IMR-90 (cell line): ENCODE measurements at regions not wholly inside any gene's neighbourhood (a gene's known extent, or its start where the extent isn't known, plus 50 kb on each side); places are given as distances from the start of the nearest gene placed in this dataset.

Source experiments
- BHLHE40 ChIP-seq: fragments of 150-350 bp; IDR thresholded peaks from 2 replicates; pipeline ENCODE4 v1.6.1; 2016; ENCODE audit warnings: mild to moderate bottlenecking, low read depth, low read length
- CEBPB ChIP-seq: IDR thresholded peaks from 2 replicates; pipeline ENCODE4 v1.6.1; 2012; ENCODE audit warnings: low read depth, low read length, improper control_type of control experiment
- CHD1 ChIP-seq: IDR thresholded peaks from 2 replicates; pipeline ENCODE4 v1.6.1; 2012; ENCODE audit warnings: low read depth, low read length, improper control_type of control experiment
- FOS ChIP-seq: fragments of 150-350 bp; IDR thresholded peaks from 2 replicates; pipeline ENCODE4 v1.6.1; 2016; ENCODE audit warnings: low read depth, low read length
- MXI1 ChIP-seq: IDR thresholded peaks from 2 replicates; pipeline ENCODE4 v1.6.1; 2012; ENCODE audit warnings: low read depth, mild to moderate bottlenecking, low read length, moderate library complexity, borderline replicate concordance
- POLR2A ChIP-seq: IDR thresholded peaks from 2 replicates; pipeline ENCODE4 v1.6.1; 2012; ENCODE audit warnings: mild to moderate bottlenecking, low read depth, low read length
- RFX5 ChIP-seq: IDR thresholded peaks from 2 replicates; pipeline ENCODE4 v1.8.0; 2012; ENCODE audit warnings: low read depth, mild to moderate bottlenecking, low read length, moderate library complexity
- TF ChIP-seq, protein P1 (sequence below): conservative IDR thresholded peaks from 2 replicates; pipeline ENCODE4 v1.5.1; 2012; ENCODE audit warnings: mild to moderate bottlenecking, low read depth, low read length, improper control_type of control experiment

DNA sequence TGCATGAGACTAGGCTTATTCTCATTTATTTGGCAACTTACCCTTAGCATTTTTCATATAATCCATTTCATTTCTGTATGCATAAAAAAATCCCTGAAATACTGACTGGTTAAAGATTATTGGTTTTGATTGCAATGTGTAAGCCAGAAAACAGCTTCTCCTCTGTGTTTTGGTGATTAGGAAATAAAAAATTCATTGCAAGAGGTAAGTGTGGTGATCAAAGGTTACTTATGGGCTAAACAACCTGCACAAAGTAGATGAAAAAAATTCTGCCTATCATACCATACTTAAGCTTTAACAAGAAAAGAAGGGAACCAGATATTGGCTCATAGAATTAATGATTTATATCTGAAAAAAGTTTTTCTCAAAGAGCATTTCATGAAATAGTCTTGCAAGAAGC lies 64.0 kb upstream of the TMEM168 start:
- TF ChIP-seq, protein P1, sequence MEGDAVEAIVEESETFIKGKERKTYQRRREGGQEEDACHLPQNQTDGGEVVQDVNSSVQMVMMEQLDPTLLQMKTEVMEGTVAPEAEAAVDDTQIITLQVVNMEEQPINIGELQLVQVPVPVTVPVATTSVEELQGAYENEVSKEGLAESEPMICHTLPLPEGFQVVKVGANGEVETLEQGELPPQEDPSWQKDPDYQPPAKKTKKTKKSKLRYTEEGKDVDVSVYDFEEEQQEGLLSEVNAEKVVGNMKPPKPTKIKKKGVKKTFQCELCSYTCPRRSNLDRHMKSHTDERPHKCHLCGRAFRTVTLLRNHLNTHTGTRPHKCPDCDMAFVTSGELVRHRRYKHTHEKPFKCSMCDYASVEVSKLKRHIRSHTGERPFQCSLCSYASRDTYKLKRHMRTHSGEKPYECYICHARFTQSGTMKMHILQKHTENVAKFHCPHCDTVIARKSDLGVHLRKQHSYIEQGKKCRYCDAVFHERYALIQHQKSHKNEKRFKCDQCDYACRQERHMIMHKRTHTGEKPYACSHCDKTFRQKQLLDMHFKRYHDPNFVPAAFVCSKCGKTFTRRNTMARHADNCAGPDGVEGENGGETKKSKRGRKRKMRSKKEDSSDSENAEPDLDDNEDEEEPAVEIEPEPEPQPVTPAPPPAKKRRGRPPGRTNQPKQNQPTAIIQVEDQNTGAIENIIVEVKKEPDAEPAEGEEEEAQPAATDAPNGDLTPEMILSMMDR = no peak
- TF ChIP-seq CEBPB (no peak), POLR2A (no peak), BHLHE40 (no peak), FOS (no peak), CHD1 (no peak), RFX5 (no peak), MXI1 (no peak)
